GM18951 (cell line): ENCODE measurements at regions not wholly inside any gene's neighbourhood (a gene's known extent, or its start where the extent isn't known, plus 50 kb on each side); places are given as distances from the start of the nearest gene placed in this dataset.

Experiments used
- POLR2A ChIP-seq: IDR thresholded peaks from 4 replicates; pipeline ENCODE4 v1.6.1; 2011; ENCODE audit warnings: mild to moderate bottlenecking; ENCODE audit not compliant: insufficient read length, insufficient read depth; ENCODE audit errors: extremely low read depth
- in situ Hi-C: fragments of 300-500 bp; cut with MboI; formaldehyde crosslinking; loops from one replicate; pipeline ENCODE4 v1.12.0; 2022; ENCODE audit warnings: low sequenced_read_pairs, mixed read lengths, inconsistent platforms; ENCODE audit not compliant: unreplicated experiment

- in situ Hi-C loops, result no loop called here
- no peak for TF ChIP-seq POLR2A
Measured at GRCh38 chr1:88036345-88037014, 647.6 kb upstream of the PKN2 start.

- TF ChIP-seq POLR2A, result no peak
- in situ Hi-C loops, result no loop called here
Measured at GRCh38 chr1:88039240-88039639, 644.8 kb upstream of the PKN2 start.

- in situ Hi-C loops, result no loop called here
- no peak for TF ChIP-seq POLR2A
Measured at GRCh38 chr1:88043834-88044233, 640.2 kb upstream of the PKN2 start.

- in situ Hi-C loops, result no loop called here
- TF ChIP-seq POLR2A, result no peak
Measured at GRCh38 chr1:88052167-88052566, 631.9 kb upstream of the PKN2 start.

GRCh38 chr1:88053065-88053464 is 631.0 kb upstream of the PKN2 start:
- in situ Hi-C loops, result no loop called here
- TF ChIP-seq POLR2A, result no peak

GRCh38 chr1:88056881-88057280 is 627.2 kb upstream of the PKN2 start:
- TF ChIP-seq POLR2A, result no peak
- in situ Hi-C loops, result no loop called here

- TF ChIP-seq POLR2A, result no peak
- in situ Hi-C loops, result no loop called here
Measured at GRCh38 chr1:88058205-88058604, 625.9 kb upstream of the PKN2 start.

- TF ChIP-seq POLR2A, result no peak
- in situ Hi-C loops, result no loop called here
Measured at GRCh38 chr1:88060112-88060673, 623.9 kb upstream of the PKN2 start.

GRCh38 chr1:88060750-88061491 is 623.2 kb upstream of the PKN2 start:
- no peak for TF ChIP-seq POLR2A
- in situ Hi-C loops, result no loop called here

GRCh38 chr1:88061492-88062177 is 622.4 kb upstream of the PKN2 start:
- in situ Hi-C loops, result no loop called here
- no peak for TF ChIP-seq POLR2A

GRCh38 chr1:88062650-88063153 is 621.4 kb upstream of the PKN2 start:
- in situ Hi-C loops, result no loop called here
- TF ChIP-seq POLR2A, result no peak

GRCh38 chr1:88063605-88064004 is 620.5 kb upstream of the PKN2 start:
- in situ Hi-C loops, result no loop called here
- TF ChIP-seq POLR2A, result no peak

GRCh38 chr1:88068407-88068960 is 615.6 kb upstream of the PKN2 start:
- no peak for TF ChIP-seq POLR2A
- in situ Hi-C loops, result no loop called here
